Activated CD4-positive, alpha-beta memory T cell treated with anti-CD3 and anti-CD28 coated beads for 36 hours (primary cell): ENCODE measurements at regions not wholly inside any gene's neighbourhood (a gene's known extent, or its start where the extent isn't known, plus 50 kb on each side); places are given as distances from the start of the nearest gene placed in this dataset.
"Not testable (repeated sequence)": the region's sequence is repeated elsewhere in the genome, so short reads cannot be mapped to it uniquely, and the experiment has no call there.

ENCODE experiments used
- CTCF ChIA-PET: fragments of 350-600 bp; sonication (Branson Sonifier 250); formaldehyde crosslinking; loops from one replicate; lab custom pipeline; 2021; ENCODE audit warnings: antibody characterized with exemption, inconsistent platforms; lab: Charles Lee
- POLR2A ChIA-PET: fragments of 350-600 bp; sonication (Branson Sonifier 250); formaldehyde crosslinking; loops from one replicate; lab custom pipeline; 2021; ENCODE audit warnings: antibody characterized with exemption; lab: Charles Lee
- DNase-seq: peaks from one replicate; pipeline ENCODE4 v3.0.0-alpha.2; 2020
- H3K27ac Mint-ChIP-seq: one replicate; pipeline ENCODE4 v1.8.0; 2021; ENCODE audit warnings: mixed read lengths
- H3K27me3 Mint-ChIP-seq: one replicate; pipeline ENCODE4 v1.8.0; 2021; ENCODE audit warnings: mixed read lengths
- H3K36me3 Mint-ChIP-seq: one replicate; pipeline ENCODE4 v1.8.0; 2021; ENCODE audit warnings: mixed read lengths
- H3K4me1 Mint-ChIP-seq: one replicate; pipeline ENCODE4 v1.8.0; 2021; ENCODE audit warnings: low read depth, mixed read lengths
- H3K4me3 Mint-ChIP-seq: one replicate; pipeline ENCODE4 v1.8.0; 2021; ENCODE audit warnings: mild to moderate bottlenecking, mixed read lengths
- H3K9me3 Mint-ChIP-seq: one replicate; pipeline ENCODE4 v1.8.0; 2021; ENCODE audit warnings: mixed read lengths
- intact Hi-C: fragments of 100-400 bp; cut with micrococcal nuclease; formaldehyde crosslinking; loops from one replicate; pipeline ENCODE4 v1.15.1; 2023

DNA sequence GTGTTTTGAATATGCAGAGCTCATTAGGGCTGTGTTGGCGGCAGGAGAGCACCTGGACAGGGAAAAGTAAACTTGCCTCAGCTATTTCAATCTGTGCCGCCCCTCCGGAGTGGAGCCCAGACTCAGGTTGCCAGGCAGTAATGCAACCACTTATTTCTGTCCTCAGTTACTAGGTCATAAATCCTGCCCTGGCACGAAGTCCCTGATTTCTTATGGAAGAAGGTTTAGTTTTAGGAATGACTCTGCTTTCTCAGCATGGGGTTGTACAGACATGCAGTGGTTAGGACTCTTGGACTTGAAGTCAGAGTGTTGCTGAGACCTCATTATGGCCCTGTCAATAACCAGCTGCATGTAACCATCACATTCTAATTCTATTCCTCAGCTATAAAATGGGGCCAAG lies 98.3 kb upstream of the FGGY start:
- no peaks in the 10 kb centered on the region for H3K9me3 Mint-ChIP-seq
- no peak overlapping the region for H3K27ac Mint-ChIP-seq
- peaks cover 6% of the 10 kb centered on the region for H3K27me3 Mint-ChIP-seq
- no peaks in the 10 kb centered on the region for H3K4me1 Mint-ChIP-seq
- intact Hi-C loops, result no loop called here
- ChIA-PET POLR2A (no interaction called here), CTCF (no interaction called here)
- H3K4me3 Mint-ChIP-seq, result no peak overlapping the region
- no peak for DNase-seq
- H3K36me3 Mint-ChIP-seq, result no peaks in the 10 kb centered on the region

DNA sequence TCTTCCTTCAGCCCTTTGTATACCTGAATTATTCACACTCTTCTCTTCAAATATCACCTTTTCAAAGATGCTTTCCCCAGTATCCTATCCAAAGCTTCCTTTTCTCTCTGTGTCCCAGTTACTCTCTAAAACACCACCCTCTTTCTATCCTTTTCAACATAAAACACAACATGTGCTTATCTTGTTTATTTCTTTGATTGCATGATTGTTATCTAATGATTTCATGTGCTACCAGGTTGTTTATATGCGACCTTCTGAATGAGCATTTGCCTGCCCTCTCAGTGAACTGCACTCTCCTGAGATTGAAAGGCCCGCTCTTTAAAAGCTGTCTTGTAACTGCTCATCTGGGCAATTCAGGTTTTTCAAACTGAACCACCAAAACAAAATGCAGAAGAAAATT lies 97.7 kb upstream of the FGGY start:
- H3K27me3 Mint-ChIP-seq, result peaks cover 6% of the 10 kb centered on the region
- no peak overlapping the region for H3K4me3 Mint-ChIP-seq
- POLR2A ChIA-PET, result interaction anchor here (1.3 kb wide), 1 partner anchor 12 kb away, joined by 3 read pairs; no protein-coding TSS in a partner anchor
- H3K9me3 Mint-ChIP-seq, result no peaks in the 10 kb centered on the region
- H3K36me3 Mint-ChIP-seq, result no peaks in the 10 kb centered on the region
- H3K27ac Mint-ChIP-seq, result no peak overlapping the region
- DNase-seq, result no peak
- intact Hi-C loops, result no loop called here
- CTCF ChIA-PET, result no interaction called here
- H3K4me1 Mint-ChIP-seq, result no peaks in the 10 kb centered on the region

DNA sequence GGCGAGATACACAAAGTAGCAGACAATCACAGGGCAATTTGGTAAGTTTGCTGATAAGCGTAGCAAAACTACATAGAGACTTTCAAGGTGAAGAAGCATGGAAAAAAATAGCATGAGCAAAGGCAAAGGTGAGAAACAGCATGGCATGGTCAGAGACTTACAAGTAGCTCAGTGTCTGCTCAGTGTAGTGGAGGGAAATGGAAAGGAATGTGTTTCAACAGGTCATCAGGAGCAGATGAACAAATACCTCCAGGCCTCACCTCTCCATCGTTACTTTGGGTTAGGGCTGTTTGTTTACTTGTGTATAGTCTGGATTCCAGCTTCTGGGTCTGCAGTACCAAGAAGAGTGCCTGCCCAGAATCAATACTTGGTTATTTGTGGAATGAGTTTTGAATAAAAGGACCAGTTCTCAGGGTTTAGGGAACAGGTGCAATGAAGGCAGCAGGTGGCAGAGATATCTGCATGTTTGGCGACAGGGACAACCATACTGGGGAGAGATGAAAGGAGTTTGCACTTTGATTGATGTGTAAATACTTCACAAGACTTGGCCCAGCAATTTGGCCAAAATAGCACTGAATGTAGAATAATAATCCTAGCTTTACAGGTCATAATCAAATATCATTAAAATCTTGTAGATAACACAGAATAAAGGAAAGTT lies 97.0 kb upstream of the FGGY start:
- CTCF ChIA-PET, result no interaction called here
- intact Hi-C loops, result no loop called here

DNA sequence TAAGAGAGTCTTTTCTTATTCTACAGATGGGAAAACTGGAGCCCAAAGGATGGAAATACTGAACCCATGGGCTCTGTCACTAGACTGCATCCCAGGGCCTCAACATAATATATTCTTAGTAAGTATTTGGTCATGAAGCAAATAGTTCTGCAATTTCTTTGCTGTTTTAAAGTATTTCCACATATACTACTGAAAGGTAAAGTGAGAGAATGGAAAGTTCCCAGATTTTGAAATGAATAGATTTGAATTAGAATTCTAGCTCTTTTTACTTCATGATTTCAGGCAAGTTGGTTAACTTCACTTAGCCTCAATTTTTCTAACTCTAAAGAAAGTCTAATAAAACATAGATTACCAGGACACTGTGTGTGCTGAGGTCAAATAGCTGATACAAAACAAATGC lies 95.6 kb upstream of the FGGY start:
- intact Hi-C loops, result no loop called here
- peaks cover 9% of the 10 kb centered on the region for H3K27me3 Mint-ChIP-seq
- H3K36me3 Mint-ChIP-seq, result no peaks in the 10 kb centered on the region
- H3K4me1 Mint-ChIP-seq, result no peaks in the 10 kb centered on the region
- peaks cover 4% of the 10 kb centered on the region for H3K9me3 Mint-ChIP-seq
- no peak for DNase-seq
- no peak overlapping the region for H3K27ac Mint-ChIP-seq
- POLR2A ChIA-PET, result no interaction called here
- CTCF ChIA-PET, result no interaction called here
- no peak overlapping the region for H3K4me3 Mint-ChIP-seq

More for the DNA sequence above, 97.0 kb upstream of the FGGY start:
- H3K9me3 Mint-ChIP-seq, result peaks cover 2% of the 10 kb centered on the region
- no peaks in the 10 kb centered on the region for H3K36me3 Mint-ChIP-seq
- POLR2A ChIA-PET, result interaction anchor here (1.3 kb wide), 1 partner anchor 13 kb away, joined by 3 read pairs; no protein-coding TSS in a partner anchor
- H3K4me3 Mint-ChIP-seq, result no peak overlapping the region
- DNase-seq, result no peak
- no peak overlapping the region for H3K27ac Mint-ChIP-seq
- no peaks in the 10 kb centered on the region for H3K4me1 Mint-ChIP-seq
- H3K27me3 Mint-ChIP-seq, result peaks cover 6% of the 10 kb centered on the region

- H3K4me3 Mint-ChIP-seq, result no peak overlapping the region
- POLR2A ChIA-PET, result no interaction called here
Observed at GRCh38 chr1:59202455-59202854, 94.4 kb upstream of the FGGY start.

DNA sequence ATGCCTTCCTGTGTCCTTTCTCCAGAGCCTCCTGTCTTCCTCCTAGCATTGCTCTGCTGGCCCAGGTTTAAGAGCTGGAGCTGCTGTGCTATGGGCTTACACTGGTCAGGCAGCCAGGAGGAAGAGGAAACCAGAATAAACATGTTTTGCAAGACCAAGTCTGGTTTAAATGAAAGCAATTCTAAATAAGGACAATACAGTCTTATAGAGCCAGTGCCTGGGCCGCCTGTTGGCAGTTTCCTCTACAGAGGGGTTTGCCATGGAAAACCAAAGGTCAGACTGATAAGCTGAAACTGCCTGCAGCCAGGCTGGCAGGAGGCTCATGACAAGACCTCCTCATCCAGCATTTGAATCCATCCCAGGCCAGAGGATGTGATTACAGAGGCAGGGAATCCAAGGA lies 92.9 kb upstream of the FGGY start:
- peaks cover 4% of the 10 kb centered on the region for H3K9me3 Mint-ChIP-seq
- no peak overlapping the region for H3K27ac Mint-ChIP-seq
- peaks cover 7% of the 10 kb centered on the region for H3K27me3 Mint-ChIP-seq
- ChIA-PET CTCF (no interaction called here), POLR2A (no interaction called here)
- no peaks in the 10 kb centered on the region for H3K4me1 Mint-ChIP-seq
- H3K36me3 Mint-ChIP-seq, result no peaks in the 10 kb centered on the region
- no peak overlapping the region for H3K4me3 Mint-ChIP-seq
- DNase-seq, result no peak
- intact Hi-C loops, result no loop called here

More at GRCh38 chr1:59202455-59202854, 94.4 kb upstream of the FGGY start:
- H3K9me3 Mint-ChIP-seq, result peaks cover 4% of the 10 kb centered on the region
- H3K27me3 Mint-ChIP-seq, result peaks cover 7% of the 10 kb centered on the region
- H3K4me1 Mint-ChIP-seq, result no peaks in the 10 kb centered on the region
- intact Hi-C loops, result no loop called here
- H3K27ac Mint-ChIP-seq, result no peak overlapping the region
- H3K36me3 Mint-ChIP-seq, result no peaks in the 10 kb centered on the region
- DNase-seq, result no peak
- CTCF ChIA-PET, result no interaction called here

DNA sequence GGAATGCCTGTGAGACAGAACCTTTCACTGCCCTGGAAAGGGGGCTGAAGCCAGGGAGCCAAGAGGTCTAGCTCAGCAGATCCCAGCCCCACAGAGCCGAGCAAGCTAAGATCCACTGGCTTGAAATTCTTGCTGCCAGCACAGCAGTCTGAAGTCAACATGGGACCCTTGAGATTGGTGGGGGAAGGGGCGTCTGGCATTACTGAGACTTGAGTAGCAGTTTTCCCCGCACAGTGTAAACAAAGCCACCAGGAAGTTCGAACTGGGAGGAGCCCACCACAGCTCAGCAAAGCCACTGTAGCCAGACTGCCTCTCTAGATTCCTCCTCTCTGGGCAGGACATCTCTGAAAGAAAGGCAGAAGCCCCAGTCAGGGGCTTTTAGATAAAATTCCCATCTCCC lies 90.3 kb upstream of the FGGY start:
- H3K4me3 Mint-ChIP-seq, CTCF ChIA-PET, POLR2A ChIA-PET, H3K27me3 Mint-ChIP-seq, H3K36me3 Mint-ChIP-seq, DNase-seq, H3K9me3 Mint-ChIP-seq, H3K27ac Mint-ChIP-seq, H3K4me1 Mint-ChIP-seq, intact Hi-C loops: not testable (repeated sequence)

- H3K36me3 Mint-ChIP-seq, DNase-seq, H3K4me1 Mint-ChIP-seq, POLR2A ChIA-PET, H3K27ac Mint-ChIP-seq, CTCF ChIA-PET, H3K27me3 Mint-ChIP-seq, H3K9me3 Mint-ChIP-seq, H3K4me3 Mint-ChIP-seq, intact Hi-C loops: not testable (repeated sequence)
Observed at GRCh38 chr1:59210430-59210829, 86.5 kb upstream of the FGGY start.

- CTCF ChIA-PET, result interaction anchor here (0.7 kb wide), 1 partner anchor 214 kb away, joined by 4 read pairs; no protein-coding TSS in a partner anchor
- no peak overlapping the region for H3K27ac Mint-ChIP-seq
- POLR2A ChIA-PET, result no interaction called here
- H3K4me1 Mint-ChIP-seq, result no peaks in the 10 kb centered on the region
- intact Hi-C loops, result no loop called here
- no peak overlapping the region for H3K4me3 Mint-ChIP-seq
- no peak for DNase-seq
- H3K9me3 Mint-ChIP-seq, result peaks cover 6% of the 10 kb centered on the region
- peaks cover 4% of the 10 kb centered on the region for H3K36me3 Mint-ChIP-seq
- peaks cover 3% of the 10 kb centered on the region for H3K27me3 Mint-ChIP-seq
Observed at GRCh38 chr1:59212706-59213105, 84.2 kb upstream of the FGGY start.

DNA sequence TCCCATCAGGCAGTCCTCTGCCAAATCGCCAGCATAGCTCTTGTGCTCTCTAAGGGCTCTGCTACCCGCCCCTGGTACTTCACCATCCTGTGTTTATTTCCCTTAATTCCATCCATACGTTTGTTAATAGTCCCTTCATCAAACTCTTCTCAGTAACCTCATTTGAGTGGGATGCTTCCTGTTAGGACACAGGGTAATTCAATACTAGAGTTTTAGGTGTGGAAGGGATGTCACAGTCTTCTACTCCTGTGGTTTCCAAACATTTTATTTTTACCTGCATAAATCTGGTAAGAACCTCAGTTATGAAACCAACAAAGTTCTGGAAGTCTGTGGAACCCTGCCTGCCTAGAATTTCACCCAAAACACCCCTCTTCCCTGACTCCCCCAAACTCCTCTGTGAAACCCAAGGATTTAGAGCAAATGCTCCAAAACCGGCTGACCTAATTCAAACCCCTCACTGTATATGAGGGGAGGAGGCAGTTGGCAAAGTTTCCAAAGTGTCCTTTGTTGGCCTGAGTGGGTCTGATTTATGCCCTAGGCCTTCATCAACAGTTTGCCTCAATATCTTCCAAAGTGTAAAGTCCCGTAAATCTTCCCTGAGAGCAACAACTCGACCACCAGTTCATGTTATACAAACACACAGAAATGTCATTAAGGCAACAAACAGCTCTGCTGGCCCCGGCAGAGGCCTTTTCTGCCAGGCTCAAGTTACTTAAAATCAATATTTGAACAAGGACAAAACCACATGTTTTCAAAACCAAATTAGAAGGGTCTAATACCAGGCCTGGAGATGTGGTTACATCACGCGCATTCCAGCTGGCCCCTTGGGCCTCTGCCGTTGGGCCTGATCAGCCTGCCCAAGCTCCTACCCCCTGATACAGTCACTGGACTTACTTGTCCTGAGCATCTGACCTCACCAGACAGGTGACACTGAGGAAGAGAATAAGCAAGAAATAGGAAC lies 82.4 kb upstream of the FGGY start:
- Mint-ChIP-seq H3K27ac (no peak overlapping the region), H3K4me3 (no peak overlapping the region), H3K36me3 (peaks cover under 1% of the 10 kb centered on the region), H3K4me1 (no peaks in the 10 kb centered on the region), H3K27me3 (peaks cover 3% of the 10 kb centered on the region), H3K9me3 (peaks cover 8% of the 10 kb centered on the region)
- ChIA-PET POLR2A (no interaction called here), CTCF (no interaction called here)
- DNase-seq, result no peak
- intact Hi-C loops, result no loop called here

GRCh38 chr1:59215766-59216291 lies 81.1 kb upstream of the FGGY start:
- CTCF ChIA-PET, result no interaction called here
- Mint-ChIP-seq H3K4me3 (no peak overlapping the region), H3K9me3 (peaks cover 6% of the 10 kb centered on the region), H3K36me3 (no peaks in the 10 kb centered on the region), H3K4me1 (no peaks in the 10 kb centered on the region), H3K27me3 (no peaks in the 10 kb centered on the region), H3K27ac (no peak overlapping the region)
- intact Hi-C loops, result no loop called here
- DNase-seq, result no peak
- POLR2A ChIA-PET, result no interaction called here

GRCh38 chr1:59217439-59217838 lies 79.5 kb upstream of the FGGY start:
- H3K27ac Mint-ChIP-seq, H3K27me3 Mint-ChIP-seq, DNase-seq, POLR2A ChIA-PET, H3K4me1 Mint-ChIP-seq, H3K4me3 Mint-ChIP-seq, H3K9me3 Mint-ChIP-seq, H3K36me3 Mint-ChIP-seq, intact Hi-C loops, CTCF ChIA-PET: not testable (repeated sequence)
